ENCODE measurements at regions not wholly inside any gene's neighbourhood (a gene's known extent, or its start where the extent isn't known, plus 50 kb on each side); places are given as distances from the start of the nearest gene placed in this dataset.

DNA sequence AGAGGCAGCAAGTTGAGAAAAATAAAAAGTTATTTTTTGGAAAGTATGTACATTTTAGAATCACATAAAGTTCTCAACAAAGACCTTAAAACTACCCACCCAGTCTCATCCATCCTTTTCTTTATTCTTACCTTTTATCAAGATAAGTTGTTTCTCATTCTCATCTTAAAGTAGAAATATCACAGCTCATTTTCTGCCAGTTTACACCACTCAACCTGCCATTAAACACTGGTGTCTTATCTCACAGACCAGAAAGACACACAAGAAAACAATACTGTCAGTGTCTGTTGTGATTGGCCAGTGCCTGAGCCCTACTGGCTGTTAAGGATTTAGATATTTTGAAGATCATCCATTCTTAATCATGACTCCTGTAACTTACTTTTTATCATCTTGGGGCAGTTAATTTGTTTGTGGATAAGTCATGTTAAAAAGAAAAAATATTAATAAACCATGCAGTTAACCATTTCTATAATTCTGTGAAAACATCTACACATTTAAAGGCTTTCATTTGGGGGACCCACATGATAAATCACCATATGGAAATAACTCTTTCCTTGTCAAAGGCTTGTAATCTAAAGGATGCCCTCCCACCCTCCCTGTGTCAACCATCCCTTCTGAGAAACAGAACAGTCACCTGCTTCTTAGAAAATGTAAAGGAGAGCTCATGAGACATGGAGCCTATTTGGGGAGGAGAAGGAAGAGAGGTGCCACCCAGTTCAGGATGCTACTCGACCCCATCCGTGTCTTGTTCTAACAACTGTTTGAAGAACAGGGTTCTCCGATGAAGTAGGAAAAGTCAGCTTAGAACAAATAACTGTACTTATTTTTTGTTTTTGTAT is 897.2 kb upstream of the INTU start:
- TF ChIP-seq PATZ1 (CRISPR knock-in tag; IDR thresholded peaks at IDR 0.05; ENCODE audit: borderline replicate concordance) (no peak), CREB5 (CRISPR knock-in tag; IDR thresholded peaks at IDR 0.05; ENCODE audit: low read depth) (no peak), ARNTL (CRISPR knock-in tag; IDR thresholded peaks at IDR 0.05; ENCODE audit: borderline replicate concordance, low read depth) (no peak), ZFP30 (CRISPR knock-in tag; IDR thresholded peaks at IDR 0.05) (no peak), ZFP3 (CRISPR knock-in tag; IDR thresholded peaks at IDR 0.05) (no peak), RARB (CRISPR knock-in tag; IDR thresholded peaks at IDR 0.05) (no peak), SNAI2 (CRISPR knock-in tag; IDR thresholded peaks at IDR 0.05) (no peak), TOX (CRISPR knock-in tag; IDR thresholded peaks at IDR 0.05; ENCODE audit: borderline replicate concordance) (no peak), ISL1 (CRISPR knock-in tag; IDR thresholded peaks at IDR 0.05) (no peak), ZNF8 (CRISPR knock-in tag; IDR thresholded peaks at IDR 0.05) (no peak), TSHZ2 (CRISPR knock-in tag; IDR thresholded peaks at IDR 0.05) (no peak), CSDC2 (CRISPR knock-in tag; IDR thresholded peaks at IDR 0.05) (no peak)
- TF ChIP-seq, protein P1, sequence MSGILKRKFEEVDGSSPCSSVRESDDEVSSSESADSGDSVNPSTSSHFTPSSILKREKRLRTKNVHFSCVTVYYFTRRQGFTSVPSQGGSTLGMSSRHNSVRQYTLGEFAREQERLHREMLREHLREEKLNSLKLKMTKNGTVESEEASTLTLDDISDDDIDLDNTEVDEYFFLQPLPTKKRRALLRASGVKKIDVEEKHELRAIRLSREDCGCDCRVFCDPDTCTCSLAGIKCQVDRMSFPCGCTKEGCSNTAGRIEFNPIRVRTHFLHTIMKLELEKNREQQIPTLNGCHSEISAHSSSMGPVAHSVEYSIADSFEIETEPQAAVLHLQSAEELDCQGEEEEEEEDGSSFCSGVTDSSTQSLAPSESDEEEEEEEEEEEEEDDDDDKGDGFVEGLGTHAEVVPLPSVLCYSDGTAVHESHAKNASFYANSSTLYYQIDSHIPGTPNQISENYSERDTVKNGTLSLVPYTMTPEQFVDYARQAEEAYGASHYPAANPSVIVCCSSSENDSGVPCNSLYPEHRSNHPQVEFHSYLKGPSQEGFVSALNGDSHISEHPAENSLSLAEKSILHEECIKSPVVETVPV (CRISPR knock-in tag; IDR thresholded peaks at IDR 0.05) = no peak
